Activated CD8-positive, alpha-beta T cell treated with anti-CD3 and anti-CD28 coated beads for 36 hours (primary cell): ENCODE measurements at regions not wholly inside any gene's neighbourhood (a gene's known extent, or its start where the extent isn't known, plus 50 kb on each side); places are given as distances from the start of the nearest gene placed in this dataset.
"Not testable (repeated sequence)": the region's sequence is repeated elsewhere in the genome, so short reads cannot be mapped to it uniquely, and the experiment has no call there.

Source experiments
- ATAC-seq: fragments of 200-7000 bp; cut with Tn5 transposase; one replicate; pipeline ENCODE4 v1.10.0; 2021; ENCODE audit warnings: mild to moderate bottlenecking, moderate library complexity
- CTCF ChIA-PET: fragments of 350-600 bp; sonication (Branson Sonifier 250); formaldehyde crosslinking; loops from one replicate; lab custom pipeline; 2021; ENCODE audit warnings: antibody characterized with exemption; lab: Charles Lee
- POLR2A ChIA-PET: fragments of 350-600 bp; sonication (Branson Sonifier 250); formaldehyde crosslinking; loops from one replicate; lab custom pipeline; 2021; ENCODE audit warnings: antibody characterized with exemption; lab: Charles Lee
- DNase-seq: peaks from one replicate; pipeline ENCODE4 v3.0.0-alpha.2; 2020
- H3K27ac Mint-ChIP-seq: one replicate; pipeline ENCODE4 v1.8.0; 2021; ENCODE audit warnings: mild to moderate bottlenecking, mixed read lengths
- H3K27me3 Mint-ChIP-seq: one replicate; pipeline ENCODE4 v1.8.0; 2021; ENCODE audit warnings: mixed read lengths
- H3K36me3 Mint-ChIP-seq: one replicate; pipeline ENCODE4 v1.8.0; 2021; ENCODE audit warnings: low read depth, mixed read lengths
- H3K4me1 Mint-ChIP-seq: one replicate; pipeline ENCODE4 v1.8.0; 2021; ENCODE audit warnings: low read depth, mixed read lengths
- H3K4me3 Mint-ChIP-seq: one replicate; pipeline ENCODE4 v1.8.0; 2021; ENCODE audit warnings: mild to moderate bottlenecking, moderate library complexity, mixed read lengths
- H3K9me3 Mint-ChIP-seq: one replicate; pipeline ENCODE4 v1.8.0; 2021; ENCODE audit warnings: mixed read lengths
- intact Hi-C: fragments of 100-400 bp; cut with micrococcal nuclease; formaldehyde crosslinking; loops from one replicate; pipeline ENCODE4 v1.10.0; 2022
- TF ChIP-seq, protein P1 (sequence below): fragments of 200-600 bp; IDR thresholded peaks from one replicate; pipeline ENCODE4 v1.8.0; 2022; ENCODE audit warnings: antibody characterized with exemption, mild to moderate bottlenecking

GRCh38 chr9:39588500-39589137, 233.2 kb downstream of the SPATA31A1 start:
- DNase-seq = no peak
- Mint-ChIP-seq H3K4me1 (no peaks in the 10 kb centered on the region), H3K4me3 (no peak overlapping the region), H3K36me3 (no peaks in the 10 kb centered on the region), H3K27me3 (no peaks in the 10 kb centered on the region), H3K9me3 (no peaks in the 10 kb centered on the region), H3K27ac (no peak overlapping the region)
- ChIA-PET CTCF (no interaction called here), POLR2A (no interaction called here)
- TF ChIP-seq, protein P1, sequence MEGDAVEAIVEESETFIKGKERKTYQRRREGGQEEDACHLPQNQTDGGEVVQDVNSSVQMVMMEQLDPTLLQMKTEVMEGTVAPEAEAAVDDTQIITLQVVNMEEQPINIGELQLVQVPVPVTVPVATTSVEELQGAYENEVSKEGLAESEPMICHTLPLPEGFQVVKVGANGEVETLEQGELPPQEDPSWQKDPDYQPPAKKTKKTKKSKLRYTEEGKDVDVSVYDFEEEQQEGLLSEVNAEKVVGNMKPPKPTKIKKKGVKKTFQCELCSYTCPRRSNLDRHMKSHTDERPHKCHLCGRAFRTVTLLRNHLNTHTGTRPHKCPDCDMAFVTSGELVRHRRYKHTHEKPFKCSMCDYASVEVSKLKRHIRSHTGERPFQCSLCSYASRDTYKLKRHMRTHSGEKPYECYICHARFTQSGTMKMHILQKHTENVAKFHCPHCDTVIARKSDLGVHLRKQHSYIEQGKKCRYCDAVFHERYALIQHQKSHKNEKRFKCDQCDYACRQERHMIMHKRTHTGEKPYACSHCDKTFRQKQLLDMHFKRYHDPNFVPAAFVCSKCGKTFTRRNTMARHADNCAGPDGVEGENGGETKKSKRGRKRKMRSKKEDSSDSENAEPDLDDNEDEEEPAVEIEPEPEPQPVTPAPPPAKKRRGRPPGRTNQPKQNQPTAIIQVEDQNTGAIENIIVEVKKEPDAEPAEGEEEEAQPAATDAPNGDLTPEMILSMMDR = no peak
- intact Hi-C loops = no loop called here
- no peak for ATAC-seq

DNA sequence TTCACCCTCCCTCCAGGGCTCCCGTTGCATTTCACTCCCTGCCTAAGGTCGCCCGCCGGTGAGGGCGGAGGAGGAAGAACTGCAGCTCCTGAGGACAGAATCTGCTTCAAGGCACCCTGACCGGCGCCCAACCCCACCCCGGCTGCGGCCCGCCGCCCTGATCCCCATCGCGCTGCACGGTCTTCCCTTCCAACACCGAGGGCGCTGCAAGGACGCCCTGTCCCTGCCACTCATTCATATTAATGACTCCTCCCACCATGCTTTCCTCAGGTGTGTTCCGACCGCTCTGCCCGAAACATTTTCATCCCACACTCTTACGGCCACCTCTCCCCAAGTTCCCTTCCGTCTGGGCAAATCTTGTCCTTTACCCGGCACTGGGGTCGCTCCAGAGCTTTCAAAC, 248.6 kb downstream of the SPATA31A1 start:
- POLR2A ChIA-PET, H3K36me3 Mint-ChIP-seq, intact Hi-C loops, ATAC-seq, CTCF ChIA-PET, DNase-seq, H3K27ac Mint-ChIP-seq, H3K4me1 Mint-ChIP-seq, H3K9me3 Mint-ChIP-seq, H3K27me3 Mint-ChIP-seq, H3K4me3 Mint-ChIP-seq: not testable (repeated sequence)

GRCh38 chr9:39611449-39612231, 256.2 kb downstream of the SPATA31A1 start:
- H3K27ac Mint-ChIP-seq, H3K9me3 Mint-ChIP-seq, POLR2A ChIA-PET, CTCF ChIA-PET, intact Hi-C loops, H3K36me3 Mint-ChIP-seq, H3K4me1 Mint-ChIP-seq, H3K27me3 Mint-ChIP-seq, DNase-seq, H3K4me3 Mint-ChIP-seq: not testable (repeated sequence)
- peak; percentile 67 for ATAC-seq

- POLR2A ChIA-PET, H3K36me3 Mint-ChIP-seq, H3K4me3 Mint-ChIP-seq, DNase-seq, H3K9me3 Mint-ChIP-seq, ATAC-seq, H3K27ac Mint-ChIP-seq, H3K4me1 Mint-ChIP-seq, H3K27me3 Mint-ChIP-seq, CTCF ChIA-PET, intact Hi-C loops: not testable (repeated sequence)
These were observed 261.0 kb downstream of the SPATA31A1 start for GRCh38 chr9:39616480-39616879.

DNA sequence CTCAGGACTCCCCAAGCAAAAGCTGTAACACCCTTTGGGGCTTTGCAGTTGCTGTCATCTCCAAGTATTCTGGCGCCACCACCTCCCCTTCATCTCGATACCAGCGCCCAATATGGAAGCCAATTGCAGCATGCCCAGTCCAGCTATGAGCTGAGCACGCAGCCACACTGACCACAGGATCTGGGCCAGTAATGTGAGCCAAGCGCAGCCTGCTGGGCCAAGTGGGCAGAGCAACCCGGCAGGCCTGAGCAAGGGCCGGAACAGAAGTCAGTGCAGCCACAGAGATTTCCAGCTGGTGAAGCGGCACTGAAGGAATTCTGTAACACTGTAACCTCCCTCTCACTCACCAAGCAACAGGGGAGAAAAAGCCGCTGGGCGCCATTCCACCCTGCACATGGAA, 268.6 kb downstream of the SPATA31A1 start:
- H3K36me3 Mint-ChIP-seq, H3K27me3 Mint-ChIP-seq, H3K27ac Mint-ChIP-seq, CTCF ChIA-PET, ATAC-seq, intact Hi-C loops, POLR2A ChIA-PET, H3K4me1 Mint-ChIP-seq, H3K9me3 Mint-ChIP-seq, DNase-seq, H3K4me3 Mint-ChIP-seq: not testable (repeated sequence)

- H3K9me3 Mint-ChIP-seq, H3K4me1 Mint-ChIP-seq, H3K36me3 Mint-ChIP-seq, H3K27ac Mint-ChIP-seq, DNase-seq, H3K27me3 Mint-ChIP-seq, ATAC-seq, CTCF ChIA-PET, intact Hi-C loops, H3K4me3 Mint-ChIP-seq, POLR2A ChIA-PET: not testable (repeated sequence)
These were observed 276.6 kb downstream of the SPATA31A1 start for GRCh38 chr9:39632071-39632470.

- intact Hi-C loops, ATAC-seq, CTCF ChIA-PET, H3K27ac Mint-ChIP-seq, POLR2A ChIA-PET, H3K27me3 Mint-ChIP-seq, H3K36me3 Mint-ChIP-seq, H3K4me3 Mint-ChIP-seq, DNase-seq, H3K4me1 Mint-ChIP-seq, H3K9me3 Mint-ChIP-seq: not testable (repeated sequence)
These were observed 293.6 kb downstream of the SPATA31A1 start for GRCh38 chr9:39649029-39649428.

- H3K4me3 Mint-ChIP-seq, DNase-seq, ATAC-seq, H3K4me1 Mint-ChIP-seq, POLR2A ChIA-PET, intact Hi-C loops, H3K36me3 Mint-ChIP-seq, H3K27me3 Mint-ChIP-seq, H3K27ac Mint-ChIP-seq, H3K9me3 Mint-ChIP-seq, CTCF ChIA-PET: not testable (repeated sequence)
These were observed 301.6 kb downstream of the SPATA31A1 start for GRCh38 chr9:39656960-39657603.

GRCh38 chr9:39663020-39663419, 307.6 kb downstream of the SPATA31A1 start:
- POLR2A ChIA-PET, DNase-seq, H3K4me3 Mint-ChIP-seq, ATAC-seq, H3K36me3 Mint-ChIP-seq, intact Hi-C loops, H3K4me1 Mint-ChIP-seq, H3K9me3 Mint-ChIP-seq, CTCF ChIA-PET, H3K27ac Mint-ChIP-seq, H3K27me3 Mint-ChIP-seq: not testable (repeated sequence)

- ATAC-seq, CTCF ChIA-PET, H3K9me3 Mint-ChIP-seq, H3K27ac Mint-ChIP-seq, intact Hi-C loops, H3K36me3 Mint-ChIP-seq, H3K4me3 Mint-ChIP-seq, DNase-seq, H3K4me1 Mint-ChIP-seq, H3K27me3 Mint-ChIP-seq, POLR2A ChIA-PET: not testable (repeated sequence)
These were observed 308.2 kb downstream of the SPATA31A1 start for GRCh38 chr9:39663713-39664112.

DNA sequence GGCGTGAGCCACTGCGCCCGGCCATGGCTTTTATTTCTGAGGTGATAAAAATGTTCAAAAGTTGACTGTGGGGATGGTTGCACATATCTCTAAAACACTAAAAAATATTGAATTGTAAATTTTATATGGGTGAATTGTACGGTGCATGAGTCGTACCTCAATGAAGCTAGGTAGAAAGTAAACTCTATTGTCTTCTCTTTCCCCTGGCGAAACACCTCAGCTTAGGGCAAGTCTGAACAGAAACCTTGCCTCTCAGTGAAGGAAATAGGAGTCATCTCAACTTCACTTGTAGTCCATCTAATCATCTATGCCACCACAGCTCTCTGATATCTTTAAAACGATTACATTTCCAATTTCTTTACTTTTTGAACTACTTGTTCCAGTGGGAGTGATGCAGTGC, 309.6 kb downstream of the SPATA31A1 start:
- H3K27ac Mint-ChIP-seq, CTCF ChIA-PET, H3K9me3 Mint-ChIP-seq, DNase-seq, H3K27me3 Mint-ChIP-seq, ATAC-seq, H3K36me3 Mint-ChIP-seq, intact Hi-C loops, H3K4me3 Mint-ChIP-seq, H3K4me1 Mint-ChIP-seq, POLR2A ChIA-PET: not testable (repeated sequence)
